Activated CD4-positive, alpha-beta T cell treated with anti-CD3 and anti-CD28 coated beads, Interleukin-2, amount 50 U/mL, for 4 hours (primary cell): ENCODE measurements at regions not wholly inside any gene's neighbourhood (a gene's known extent, or its start where the extent isn't known, plus 50 kb on each side); places are given as distances from the start of the nearest gene placed in this dataset.
A peak's percentile ranks its signal among the peaks of the same experiment; 100 is the strongest.
"Not testable (repeated sequence)": the region's sequence is repeated elsewhere in the genome, so short reads cannot be mapped to it uniquely, and the experiment has no call there.

ENCODE experiments used
- DNase-seq, 2 experiments: peaks; one replicate each; pipeline ENCODE4 v3.0.0-alpha.2; 2020

- DNase-seq: no peak
Observed at GRCh38 chr2:7094231-7094741, 177.1 kb downstream of the RNF144A start.

- DNase-seq: no peak
Observed at GRCh38 chr2:7096726-7097352, 179.6 kb downstream of the RNF144A start.

- DNase-seq: peak; percentile 64 to 67
Observed at GRCh38 chr2:7097353-7097895, 180.2 kb downstream of the RNF144A start.

GRCh38 chr2:7098816-7099215, 181.6 kb downstream of the RNF144A start:
- no peak for DNase-seq

- DNase-seq: not testable (repeated sequence)
Observed at GRCh38 chr2:7099687-7100086, 182.5 kb downstream of the RNF144A start.

GRCh38 chr2:7102826-7103225, 185.6 kb downstream of the RNF144A start:
- DNase-seq: no peak

- DNase-seq: no peak
Observed at GRCh38 chr2:7108792-7109532, 191.8 kb downstream of the RNF144A start.

GRCh38 chr2:7109533-7109885, 192.3 kb downstream of the RNF144A start:
- no peak for DNase-seq

GRCh38 chr2:7111626-7112025, 194.4 kb downstream of the RNF144A start:
- DNase-seq: no peak

GRCh38 chr2:7115364-7115763, 198.2 kb downstream of the RNF144A start:
- no peak for DNase-seq

- DNase-seq: no peak
Observed at GRCh38 chr2:7115906-7116305, 198.7 kb downstream of the RNF144A start.

- no peak for DNase-seq
Observed at GRCh38 chr2:7116511-7116910, 199.3 kb downstream of the RNF144A start.

GRCh38 chr2:7117076-7117475, 199.9 kb downstream of the RNF144A start:
- no peak for DNase-seq

- DNase-seq: no peak
Observed at GRCh38 chr2:7118606-7119131, 201.5 kb downstream of the RNF144A start.

GRCh38 chr2:7119132-7119835, 202.1 kb downstream of the RNF144A start:
- no peak for DNase-seq

- no peak for DNase-seq
Observed at GRCh38 chr2:7121851-7122250, 204.6 kb downstream of the RNF144A start.

GRCh38 chr2:7127156-7127555, 209.9 kb downstream of the RNF144A start:
- no peak for DNase-seq

GRCh38 chr2:7127687-7128086, 210.5 kb downstream of the RNF144A start:
- DNase-seq: no peak

- no peak for DNase-seq
Observed at GRCh38 chr2:7131261-7131660, 214.0 kb downstream of the RNF144A start.

- DNase-seq: no peak
Observed at GRCh38 chr2:7132753-7133152, 215.5 kb downstream of the RNF144A start.

GRCh38 chr2:7133521-7133920, 216.3 kb downstream of the RNF144A start:
- DNase-seq: no peak

- DNase-seq: no peak
Observed at GRCh38 chr2:7140306-7140705, 223.1 kb downstream of the RNF144A start.

- DNase-seq: no peak
Observed at GRCh38 chr2:7145707-7146106, 228.5 kb downstream of the RNF144A start.
